ENCODE measurements at regions not wholly inside any gene's neighbourhood (a gene's known extent, or its start where the extent isn't known, plus 50 kb on each side); places are given as distances from the start of the nearest gene placed in this dataset.

DNA sequence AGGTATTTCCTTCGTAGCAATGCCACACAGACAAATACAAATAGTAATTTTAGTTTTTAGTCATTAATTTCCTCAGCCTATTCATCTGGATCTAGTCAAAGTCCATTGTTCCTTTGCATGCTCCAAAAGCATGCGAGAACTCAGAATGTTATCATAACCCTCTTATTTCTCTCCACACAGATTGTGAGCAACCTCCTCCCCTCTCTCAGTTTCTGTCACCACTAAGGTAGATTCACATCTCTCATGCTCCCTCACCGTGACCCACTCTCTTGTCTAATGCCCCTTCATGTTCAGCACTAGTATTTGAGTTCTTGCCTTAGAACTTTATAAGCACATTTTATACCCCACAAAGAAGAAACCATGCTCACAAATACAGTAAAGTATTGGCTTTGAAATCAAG is 582.4 kb downstream of the PLA2G4A start:
- DNase-seq (ENCODE audit: insufficient read length, low spot score) (no peak), FAIRE-seq (no peak)

DNA sequence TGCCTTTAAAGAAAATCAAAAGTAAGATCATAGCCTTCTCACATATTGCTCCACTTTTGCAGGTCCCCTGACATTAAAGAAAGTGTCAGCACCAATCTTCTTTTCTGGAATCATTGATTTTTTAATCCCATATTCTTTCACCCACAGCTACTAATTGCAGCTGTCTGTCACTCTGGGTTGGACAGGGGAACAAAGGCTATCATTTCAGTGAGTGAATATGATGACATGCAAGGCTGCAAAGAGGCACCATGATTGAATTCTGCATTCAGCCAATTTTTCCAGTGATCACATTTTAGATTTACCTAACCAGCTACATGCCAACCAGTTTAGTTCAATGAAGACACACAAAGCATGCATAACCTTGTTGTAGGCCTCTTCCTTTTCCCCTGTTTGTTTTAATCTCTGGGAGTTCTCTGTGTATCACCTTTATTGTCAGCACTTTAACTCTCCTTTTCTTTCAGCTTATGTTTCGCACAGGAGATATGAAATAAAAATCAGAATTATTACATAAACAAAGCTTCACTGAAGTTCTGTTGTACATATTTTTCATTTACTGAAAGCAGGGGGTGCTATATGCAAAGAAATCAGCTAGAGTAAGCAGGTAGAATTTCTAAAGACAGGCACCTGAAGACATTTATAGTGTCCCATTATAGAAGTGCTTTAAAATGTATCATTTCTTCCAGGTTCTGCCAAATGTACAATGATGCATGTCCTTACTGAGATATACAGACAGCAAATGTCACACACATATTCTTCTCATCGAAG is 584.8 kb downstream of the PLA2G4A start:
- no peak for DNase-seq (ENCODE audit: insufficient read length, low spot score)
- no peak for FAIRE-seq

DNA sequence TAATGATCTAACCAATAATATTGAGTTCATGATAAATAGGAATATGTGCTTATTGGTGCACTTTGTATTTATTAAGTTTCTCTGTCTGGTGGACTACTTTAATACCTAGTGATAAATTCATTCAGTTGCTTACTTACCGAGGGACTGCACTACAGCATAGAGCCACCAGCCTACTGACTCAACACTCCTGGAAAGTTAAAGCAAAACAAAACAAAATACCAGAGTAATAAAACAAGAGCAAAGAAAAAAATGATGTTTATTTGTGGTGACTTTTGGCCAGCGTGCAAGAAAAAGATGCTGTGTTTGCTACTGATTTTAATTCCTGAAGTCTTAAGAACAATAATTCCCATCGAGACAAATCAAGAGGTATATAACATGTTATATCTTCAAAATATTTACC is 586.3 kb downstream of the PLA2G4A start:
- FAIRE-seq: no peak

DNA sequence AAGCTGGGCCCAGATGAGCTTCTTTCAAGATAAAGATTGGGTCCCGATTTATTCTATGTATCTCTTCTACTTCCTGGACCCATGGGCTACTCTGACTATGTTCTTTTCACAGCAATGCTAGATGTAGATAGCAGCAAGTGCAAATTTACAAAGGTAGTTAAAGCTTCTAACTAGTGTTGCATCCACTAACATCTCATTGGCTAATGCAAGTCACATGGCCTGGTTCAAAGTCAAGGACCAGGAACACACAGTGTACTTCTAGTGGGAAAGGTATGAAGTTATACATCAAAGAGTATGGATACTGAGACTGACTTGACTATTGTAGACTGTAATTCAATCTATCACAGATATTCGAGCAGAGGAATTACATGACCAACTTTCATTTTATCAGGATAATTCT is 588.8 kb downstream of the PLA2G4A start:
- DNase-seq (ENCODE audit: insufficient read length, low spot score): no peak

More for the DNA sequence above, 586.3 kb downstream of the PLA2G4A start:
- DNase-seq (ENCODE audit: insufficient read length, low spot score): no peak

DNA sequence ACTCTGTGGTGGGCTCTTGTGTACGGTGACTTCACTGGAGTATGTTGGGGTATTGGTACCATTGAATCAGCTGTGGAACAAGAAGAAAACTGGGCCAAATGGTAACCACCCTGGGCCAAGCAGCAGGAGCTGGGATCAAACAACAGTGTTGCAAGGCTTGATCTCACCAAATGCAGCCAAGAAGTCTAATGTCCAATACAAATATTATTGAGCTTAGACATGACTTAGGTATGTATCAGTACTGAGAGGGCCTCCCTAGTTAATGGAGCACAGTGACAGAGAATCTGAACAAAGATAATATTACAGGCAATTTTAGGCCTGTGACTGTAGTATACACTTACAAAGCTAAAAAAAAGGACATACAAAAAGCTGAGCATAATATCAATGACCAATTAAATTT is 604.8 kb downstream of the PLA2G4A start:
- DNase-seq (ENCODE audit: insufficient read length, low spot score) (no peak), FAIRE-seq (no peak)

More for the DNA sequence above, 588.8 kb downstream of the PLA2G4A start:
- FAIRE-seq: no peak

DNA sequence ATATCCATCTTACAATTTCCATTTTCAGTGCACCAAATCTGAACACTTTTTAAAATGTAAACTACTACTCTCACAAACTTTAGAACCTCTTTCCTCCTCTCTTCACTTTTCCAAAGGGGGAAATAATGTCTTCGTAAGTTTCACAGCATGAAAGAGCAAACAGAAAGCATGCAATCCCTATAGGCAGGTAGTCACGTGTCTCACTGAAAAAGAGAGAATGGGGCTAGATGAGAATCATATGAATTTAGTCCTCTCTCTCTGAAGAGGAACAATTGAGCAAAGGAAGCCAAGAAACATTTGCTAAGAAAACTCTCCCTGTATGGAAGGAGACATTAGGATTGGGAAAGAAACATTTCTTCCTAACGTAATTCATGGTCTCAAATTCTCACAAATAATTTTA is 613.9 kb downstream of the PLA2G4A start:
- no peak for DNase-seq (ENCODE audit: insufficient read length, low spot score)
- FAIRE-seq: no peak

DNA sequence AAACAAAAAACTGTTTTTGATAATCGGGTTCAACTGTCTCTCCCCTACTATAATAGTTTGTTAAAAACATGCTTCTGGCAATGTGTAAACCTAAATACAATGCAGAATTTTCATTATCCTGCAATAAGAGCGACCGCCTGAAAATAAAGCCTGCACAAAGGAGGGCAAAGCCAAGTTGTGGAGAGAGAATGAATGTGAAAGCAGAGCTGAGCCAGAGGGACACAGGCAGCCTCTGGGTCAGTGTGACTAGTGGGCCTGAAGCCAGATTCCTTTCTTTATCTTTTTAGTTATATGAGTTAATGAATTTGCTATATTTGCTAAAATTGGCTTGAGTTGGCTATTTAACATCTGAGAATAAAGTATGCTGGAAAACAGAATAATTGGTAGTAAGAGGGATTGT is 615.2 kb downstream of the PLA2G4A start:
- DNase-seq (ENCODE audit: insufficient read length, low spot score) (no peak), FAIRE-seq (no peak)

DNA sequence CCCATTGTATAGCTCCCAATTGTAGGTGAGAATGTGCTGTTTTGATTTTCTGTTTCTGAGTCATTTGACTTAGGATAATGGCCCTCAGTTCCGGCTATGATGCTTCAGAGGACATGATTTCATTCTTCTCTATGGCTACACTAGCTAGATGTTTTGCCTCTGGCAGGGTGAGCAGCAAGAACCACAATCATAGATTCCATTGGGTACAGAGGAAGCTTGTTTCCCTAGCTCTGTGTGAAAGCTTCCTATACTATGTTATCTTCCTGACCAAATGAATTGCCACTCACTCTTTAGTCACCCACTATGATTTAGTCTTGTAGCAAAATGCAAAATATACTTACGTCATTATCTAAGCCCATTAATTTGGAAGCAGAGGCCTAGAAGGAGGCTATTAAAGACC is 616.3 kb downstream of the PLA2G4A start:
- DNase-seq (ENCODE audit: insufficient read length, low spot score) (no peak), FAIRE-seq (no peak)

DNA sequence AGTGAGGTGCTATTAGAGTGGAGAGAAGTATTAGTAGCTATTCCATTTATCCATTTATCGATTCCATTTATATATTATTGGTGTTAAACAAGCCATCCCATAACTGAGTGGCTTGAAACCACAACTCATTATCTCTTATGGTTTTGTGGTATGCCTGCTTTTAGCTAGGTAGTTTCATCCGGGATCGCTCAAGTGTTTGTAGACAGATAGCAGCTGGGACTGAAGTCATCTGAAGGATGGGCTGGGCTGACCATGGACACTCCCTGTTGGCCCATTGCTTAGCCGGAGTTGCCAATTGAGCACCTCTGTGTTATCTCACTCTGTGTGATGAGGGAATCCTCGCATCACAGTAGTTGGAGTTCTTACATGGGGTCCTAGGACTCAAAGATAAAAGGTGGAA is 622.5 kb downstream of the PLA2G4A start:
- FAIRE-seq (no peak), DNase-seq (ENCODE audit: insufficient read length, low spot score) (no peak)

DNA sequence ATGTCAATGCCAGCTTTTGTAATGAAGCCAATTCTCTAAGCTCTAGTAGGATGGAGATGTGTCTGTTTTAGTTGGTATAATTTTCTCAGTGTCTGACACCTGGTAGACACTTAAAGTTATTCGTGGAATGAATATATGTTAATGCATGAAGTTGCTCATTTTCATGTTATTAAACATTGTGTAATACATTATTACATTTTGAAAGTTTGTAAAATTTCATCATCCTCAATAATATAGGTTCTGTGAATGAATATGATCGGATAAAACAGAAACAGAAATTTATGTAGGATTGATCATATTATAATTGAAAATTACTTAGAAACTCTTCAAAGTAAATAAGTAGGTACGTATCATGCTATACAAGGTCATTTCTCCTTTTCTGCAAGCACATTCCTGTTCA is 625.3 kb downstream of the PLA2G4A start:
- DNase-seq (ENCODE audit: insufficient read length, low spot score) (no peak), FAIRE-seq (no peak)

DNA sequence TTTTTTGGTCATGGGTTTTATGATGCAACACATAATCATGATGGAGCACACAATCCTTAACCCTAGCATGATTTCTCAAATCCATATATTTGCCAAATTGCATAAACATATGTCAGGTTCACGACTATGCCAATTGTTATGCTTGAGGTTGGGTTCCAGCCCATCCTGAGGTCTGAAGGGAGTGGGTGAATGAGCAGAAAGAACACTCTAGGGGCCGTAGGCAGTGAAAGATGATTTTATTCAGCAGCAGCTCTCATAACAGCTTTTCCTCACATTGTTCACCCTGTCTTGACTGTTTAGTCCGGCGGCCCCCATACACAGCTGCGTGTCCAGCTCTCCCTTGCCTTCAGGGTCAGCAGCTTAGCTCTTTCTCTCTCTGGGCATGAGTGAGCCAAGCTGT is 627.7 kb downstream of the PLA2G4A start:
- FAIRE-seq (no peak), DNase-seq (ENCODE audit: insufficient read length, low spot score) (no peak)

DNA sequence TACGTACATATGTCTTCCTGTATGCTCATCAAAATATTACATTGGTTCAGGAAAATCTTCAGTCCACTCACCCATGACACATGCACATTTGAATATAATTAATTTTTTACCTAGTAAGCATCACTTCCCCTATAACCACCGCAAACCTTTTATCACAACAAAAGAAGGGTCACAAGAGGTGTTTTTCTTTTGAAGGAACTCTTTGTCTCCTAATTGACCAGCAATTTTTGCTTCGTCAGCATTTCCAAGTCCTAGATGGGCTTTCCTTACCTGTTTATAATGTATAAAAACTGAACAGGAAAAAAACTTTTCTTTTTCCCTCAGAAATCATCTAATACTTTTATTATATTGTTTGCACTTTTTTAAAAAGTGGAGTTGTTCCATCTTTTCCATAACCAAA is 631.3 kb downstream of the PLA2G4A start:
- no peak for FAIRE-seq
- DNase-seq (ENCODE audit: insufficient read length, low spot score): no peak

DNA sequence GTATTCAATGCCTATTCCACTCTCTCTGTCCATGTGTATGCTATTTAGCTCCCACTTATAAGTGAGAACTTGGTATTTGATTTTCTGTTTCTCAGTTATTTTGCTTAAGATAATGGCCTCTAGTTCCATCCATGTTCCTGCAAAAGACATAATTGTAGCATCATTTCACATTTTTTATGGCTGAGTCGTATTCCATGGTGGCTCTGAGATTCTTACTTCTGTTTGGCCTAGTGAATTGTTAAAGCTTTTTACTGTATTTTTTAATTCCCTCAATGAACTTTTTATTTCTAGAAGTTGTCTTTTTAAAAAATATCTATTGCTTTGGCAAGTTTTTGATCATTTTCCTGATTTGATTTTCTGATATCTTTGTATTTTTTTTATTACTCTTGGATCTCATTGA is 635.6 kb downstream of the PLA2G4A start:
- no peak for DNase-seq (ENCODE audit: insufficient read length, low spot score)
- no peak for FAIRE-seq

DNA sequence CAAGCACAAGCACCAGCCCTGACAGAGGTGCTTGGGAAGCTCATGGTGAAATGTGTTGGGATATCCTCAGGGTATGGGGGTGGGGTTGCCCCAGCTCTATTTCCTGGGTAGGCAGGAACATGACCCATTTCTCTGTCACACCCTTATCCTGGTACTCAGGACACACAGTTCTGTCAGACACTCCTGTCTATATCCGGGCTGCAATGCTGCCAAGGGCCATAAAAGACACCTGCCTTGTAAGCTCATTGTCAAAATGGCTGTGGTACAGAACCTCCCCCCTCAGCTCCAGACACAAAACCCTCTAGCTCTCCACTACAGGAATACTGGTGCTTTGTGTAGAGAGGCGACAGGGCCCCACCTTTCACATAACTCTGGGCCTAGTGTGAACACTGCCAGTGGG is 636.7 kb downstream of the PLA2G4A start:
- FAIRE-seq (no peak), DNase-seq (ENCODE audit: insufficient read length, low spot score) (no peak)

DNA sequence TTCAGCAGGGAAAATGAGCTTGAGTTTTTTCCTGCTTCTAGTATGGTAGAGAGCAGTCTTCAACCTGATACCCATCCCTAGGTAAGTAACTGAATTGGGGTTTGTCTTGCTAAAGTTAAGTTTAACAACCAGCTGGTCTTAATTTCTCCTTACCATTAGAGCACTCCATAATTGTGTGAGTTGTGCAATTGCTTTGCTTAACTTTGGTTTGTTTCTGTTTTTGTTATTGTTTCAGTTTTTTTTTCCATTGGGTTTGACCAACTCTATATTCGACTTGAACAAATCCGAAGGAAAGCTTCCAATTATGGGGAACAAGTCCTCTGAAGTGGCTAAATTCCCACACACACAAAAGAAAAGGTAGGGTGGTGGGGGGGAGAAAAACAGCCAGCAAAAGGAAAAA is 641.1 kb downstream of the PLA2G4A start:
- FAIRE-seq (no peak), DNase-seq (ENCODE audit: insufficient read length, low spot score) (no peak)

DNA sequence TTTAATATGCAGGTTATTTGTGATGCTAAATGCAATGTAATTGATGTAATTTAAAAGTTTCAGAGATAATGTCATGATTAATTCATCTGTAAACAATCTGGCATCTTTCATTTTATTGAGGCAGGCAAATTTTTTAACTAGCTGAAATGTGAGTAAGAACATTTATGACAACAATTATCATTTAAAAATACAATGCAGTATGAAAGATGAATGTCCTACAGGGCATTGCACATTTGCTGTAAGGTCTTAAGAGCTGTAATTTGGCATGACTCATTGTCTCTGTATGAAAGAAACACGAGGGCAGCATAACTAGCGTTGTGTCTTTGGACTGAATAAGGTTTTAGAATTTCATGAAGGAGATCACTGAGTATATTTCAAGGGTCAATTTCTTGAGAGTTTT is 642.8 kb downstream of the PLA2G4A start:
- DNase-seq (ENCODE audit: insufficient read length, low spot score): peak; percentile 45
- FAIRE-seq: no peak

DNA sequence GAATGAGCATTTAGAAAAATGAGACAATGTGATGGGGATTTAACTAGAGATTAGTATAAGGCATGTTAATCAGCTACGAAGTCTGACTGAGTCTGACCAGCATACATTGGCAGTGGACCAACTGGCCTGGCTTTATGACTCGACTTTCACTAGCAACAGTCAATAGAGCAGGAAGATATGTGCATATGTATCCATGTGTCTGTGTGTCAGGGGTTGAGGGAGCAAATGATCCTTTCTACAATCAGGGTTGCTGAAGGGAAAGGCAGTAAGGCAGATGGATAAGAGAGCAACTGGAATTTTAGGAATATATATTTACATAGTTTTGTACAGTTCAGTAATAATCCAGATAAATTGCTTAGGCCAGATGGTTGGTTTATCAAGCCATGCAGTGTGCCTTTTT is 645.6 kb downstream of the PLA2G4A start:
- FAIRE-seq: no peak
- no peak for DNase-seq (ENCODE audit: insufficient read length, low spot score)

DNA sequence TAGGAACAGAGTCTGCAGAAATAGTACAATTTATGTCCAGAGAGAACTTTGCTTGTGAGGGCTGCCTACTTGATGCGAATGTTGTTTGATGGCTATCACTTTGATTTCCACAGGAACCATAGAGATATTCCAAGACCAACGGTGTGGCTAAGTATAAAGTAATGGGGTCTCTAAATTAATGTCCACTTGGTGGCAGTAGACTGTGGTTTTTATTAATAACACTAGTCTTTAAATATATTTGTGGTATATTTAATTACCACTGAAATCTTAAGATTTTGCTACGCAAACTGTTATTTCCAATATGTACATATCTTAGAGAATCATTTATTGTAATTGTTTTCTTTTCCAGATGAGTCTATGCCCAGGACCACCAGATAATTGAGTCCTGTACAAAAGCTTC is 647.9 kb downstream of the PLA2G4A start:
- FAIRE-seq (no peak), DNase-seq (ENCODE audit: insufficient read length, low spot score) (no peak)

DNA sequence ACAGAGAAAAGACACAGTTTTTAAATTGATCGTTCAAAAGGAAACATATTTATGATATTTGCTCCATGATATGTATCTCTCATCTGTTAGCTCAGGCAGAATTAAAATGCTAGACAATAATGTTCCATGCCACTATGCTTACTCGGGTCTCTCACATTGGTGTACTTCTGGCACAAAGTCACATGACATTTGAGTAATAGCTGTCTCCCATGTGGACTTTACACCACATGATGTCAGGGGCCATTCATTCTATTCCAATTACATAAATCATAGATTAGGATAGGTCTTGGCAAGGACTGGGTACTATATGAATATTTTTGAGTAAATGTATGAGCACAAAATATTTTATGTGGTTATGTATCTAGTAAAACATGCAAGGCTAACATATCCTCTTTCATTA is 648.4 kb downstream of the PLA2G4A start:
- no peak for FAIRE-seq
- no peak for DNase-seq (ENCODE audit: insufficient read length, low spot score)

DNA sequence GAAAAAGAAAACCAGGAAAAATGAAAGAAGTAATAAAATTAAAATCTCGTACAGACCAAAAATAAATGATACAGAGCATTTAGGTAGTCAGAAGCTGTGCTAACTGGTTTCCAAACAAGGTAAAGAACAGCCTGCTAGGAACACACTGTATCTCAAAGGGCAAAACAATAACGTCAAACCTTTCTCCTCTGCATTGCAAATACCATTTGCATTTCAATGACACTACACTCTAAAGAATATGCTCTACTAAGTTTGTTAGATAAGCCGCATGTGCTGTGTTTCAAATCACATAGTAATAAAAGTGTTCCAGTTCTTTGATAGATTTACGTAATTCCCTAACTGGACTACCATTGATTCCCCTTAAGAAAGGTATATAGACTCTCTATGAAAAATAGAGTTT is 648.8 kb downstream of the PLA2G4A start:
- FAIRE-seq: no peak

DNA sequence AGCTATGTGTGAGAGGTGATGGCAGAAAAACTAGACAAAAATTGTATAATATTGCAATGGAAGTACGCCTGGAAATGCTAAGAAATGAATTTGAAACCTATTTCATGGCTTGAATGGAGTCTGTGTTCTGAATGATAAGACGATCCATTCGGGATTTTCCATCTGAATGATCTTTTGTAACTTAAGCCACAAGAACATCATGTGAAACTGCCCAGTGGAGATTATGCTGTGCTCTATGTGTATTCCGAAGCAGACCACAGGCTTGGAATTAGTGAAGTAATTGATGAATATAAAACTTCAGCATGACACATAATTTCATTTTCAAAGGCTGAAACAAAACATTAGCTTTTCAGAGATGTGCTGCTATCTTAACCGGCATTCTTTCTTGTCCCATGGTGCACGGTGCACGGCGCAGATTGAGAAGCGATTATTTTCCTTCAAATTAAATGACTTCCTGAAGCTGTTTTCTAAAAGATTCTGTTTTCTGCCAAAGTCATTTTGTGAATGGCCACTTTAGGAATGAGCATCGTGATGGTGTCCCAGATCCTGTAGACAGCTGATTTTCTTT is 652.9 kb downstream of the PLA2G4A start:
- no peak for FAIRE-seq
- no peak for DNase-seq (ENCODE audit: insufficient read length, low spot score)

More for the DNA sequence above, 648.8 kb downstream of the PLA2G4A start:
- DNase-seq (ENCODE audit: insufficient read length, low spot score): no peak

DNA sequence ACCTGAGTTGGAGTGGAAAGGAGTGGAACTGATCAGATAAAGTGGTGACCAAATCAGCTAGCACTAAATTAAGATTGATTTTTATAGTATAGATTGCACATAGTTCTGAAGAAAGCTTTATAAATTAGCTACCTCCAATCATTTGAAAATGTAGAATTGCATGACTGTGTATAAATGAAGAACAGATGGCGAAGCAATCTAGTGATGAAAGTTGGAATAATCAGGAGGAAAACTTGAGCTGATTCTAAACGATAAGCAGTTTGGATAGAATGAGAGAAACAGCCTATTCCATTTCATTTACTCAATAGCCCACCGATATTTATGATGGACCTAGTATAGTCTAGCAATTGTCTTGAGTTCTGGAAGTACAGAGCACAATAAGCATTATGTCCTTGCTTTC is 661.5 kb downstream of the PLA2G4A start:
- FAIRE-seq (no peak), DNase-seq (ENCODE audit: insufficient read length, low spot score) (no peak)

All from HTR-8/SVneo (cell line).